GM23338 (cell line): ENCODE measurements at regions not wholly inside any gene's neighbourhood (a gene's known extent, or its start where the extent isn't known, plus 50 kb on each side); places are given as distances from the start of the nearest gene placed in this dataset.

ENCODE experiments used
- CREB1 ChIP-seq: fragments of 250-450 bp; sonication (Bioruptor Pico); IDR thresholded peaks from 2 replicates; pipeline ENCODE4 v1.5.0; 2020; ENCODE audit warnings: low read depth, mild to moderate bottlenecking, moderate library complexity
- EZH2 ChIP-seq: fragments of 200-600 bp; sonication (generic); IDR thresholded peaks from one replicate; pipeline ENCODE4 v1.8.0; 2017; ENCODE audit warnings: antibody characterized with exemption, mild to moderate bottlenecking, low read depth; ENCODE audit not compliant: unreplicated experiment
- EZH2phosphoT487 ChIP-seq: fragments of 200-600 bp; sonication (generic); IDR thresholded peaks from one replicate; pipeline ENCODE4 v1.8.1; 2018; ENCODE audit warnings: antibody characterized with exemption; ENCODE audit not compliant: unreplicated experiment
- JUNB ChIP-seq: IDR thresholded peaks from one replicate; pipeline ENCODE4 v1.6.1; 2016; ENCODE audit warnings: antibody characterized with exemption; ENCODE audit not compliant: unreplicated experiment
- NANOG ChIP-seq: IDR thresholded peaks from 2 replicates; pipeline ENCODE4 v1.6.1; 2016; ENCODE audit warnings: antibody characterized with exemption, borderline replicate concordance
- POLR2AphosphoS5 ChIP-seq: IDR thresholded peaks from 2 replicates; pipeline ENCODE4 v1.6.1; 2016; ENCODE audit warnings: antibody characterized with exemption, low read depth
- STAT1 ChIP-seq: IDR thresholded peaks from one replicate; pipeline ENCODE4 v1.6.1; 2016; ENCODE audit warnings: antibody characterized with exemption; ENCODE audit not compliant: unreplicated experiment
- ZNF114 ChIP-seq: fragments of 250-450 bp; sonication (Bioruptor Pico); IDR thresholded peaks from 2 replicates; pipeline ENCODE4 v1.5.0; 2020; ENCODE audit warnings: mild to moderate bottlenecking, moderate library complexity
- TF ChIP-seq, protein P1 (sequence below), 2 experiments: fragments of 200-600 bp in 1 of 2; sonication (generic) in 1 of 2; conservative IDR thresholded peaks; 2 replicates each; pipeline versions ENCODE4 v1.5.1 to v1.6.1; 2016 to 2017; ENCODE audit warnings: antibody characterized with exemption in 2 of 2, low read depth in 2 of 2, mild to moderate bottlenecking in 2 of 2, moderate library complexity in 1 of 2

DNA sequence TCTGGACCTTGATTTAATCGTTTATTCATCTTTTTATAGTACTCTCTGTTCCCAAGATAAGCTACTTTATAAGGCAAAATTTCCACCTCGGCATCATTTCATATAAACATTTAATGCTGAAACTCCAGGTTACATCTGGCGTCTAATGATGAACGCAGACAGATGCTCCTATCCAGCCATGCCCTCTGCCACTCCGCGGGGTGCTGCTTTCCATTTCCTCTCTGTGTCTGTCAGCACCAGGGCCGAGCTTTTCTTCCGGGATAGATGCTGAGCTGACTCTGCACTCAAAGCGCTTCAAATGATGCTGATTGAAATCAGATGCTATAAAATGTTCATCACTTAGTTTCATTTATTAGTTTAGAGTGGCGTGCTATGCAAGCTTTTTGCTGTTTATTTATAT is 80.5 kb upstream of the HELT start:
- TF ChIP-seq POLR2AphosphoS5, result no peak
- TF ChIP-seq NANOG, result no peak
- TF ChIP-seq STAT1, result no peak
- no peak for TF ChIP-seq EZH2phosphoT487
- TF ChIP-seq, protein P1, sequence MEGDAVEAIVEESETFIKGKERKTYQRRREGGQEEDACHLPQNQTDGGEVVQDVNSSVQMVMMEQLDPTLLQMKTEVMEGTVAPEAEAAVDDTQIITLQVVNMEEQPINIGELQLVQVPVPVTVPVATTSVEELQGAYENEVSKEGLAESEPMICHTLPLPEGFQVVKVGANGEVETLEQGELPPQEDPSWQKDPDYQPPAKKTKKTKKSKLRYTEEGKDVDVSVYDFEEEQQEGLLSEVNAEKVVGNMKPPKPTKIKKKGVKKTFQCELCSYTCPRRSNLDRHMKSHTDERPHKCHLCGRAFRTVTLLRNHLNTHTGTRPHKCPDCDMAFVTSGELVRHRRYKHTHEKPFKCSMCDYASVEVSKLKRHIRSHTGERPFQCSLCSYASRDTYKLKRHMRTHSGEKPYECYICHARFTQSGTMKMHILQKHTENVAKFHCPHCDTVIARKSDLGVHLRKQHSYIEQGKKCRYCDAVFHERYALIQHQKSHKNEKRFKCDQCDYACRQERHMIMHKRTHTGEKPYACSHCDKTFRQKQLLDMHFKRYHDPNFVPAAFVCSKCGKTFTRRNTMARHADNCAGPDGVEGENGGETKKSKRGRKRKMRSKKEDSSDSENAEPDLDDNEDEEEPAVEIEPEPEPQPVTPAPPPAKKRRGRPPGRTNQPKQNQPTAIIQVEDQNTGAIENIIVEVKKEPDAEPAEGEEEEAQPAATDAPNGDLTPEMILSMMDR (conservative IDR thresholded peaks at IDR 0.05; ENCODE audit: low read depth in 2 of 2), result no peak
- no peak for TF ChIP-seq EZH2
- TF ChIP-seq CREB1 (CRISPR knock-in tag), result no peak
- TF ChIP-seq JUNB, result no peak
- no peak for TF ChIP-seq ZNF114 (CRISPR knock-in tag)
